SHP77 (cell line): ENCODE measurements at regions not wholly inside any gene's neighbourhood (a gene's known extent, or its start where the extent isn't known, plus 50 kb on each side); places are given as distances from the start of the nearest gene placed in this dataset.

Experiments
- DNase-seq, 2 experiments: peaks; one replicate each; lab custom pipeline; 2025; lab: John Stamatoyannopoulos, UW

DNA sequence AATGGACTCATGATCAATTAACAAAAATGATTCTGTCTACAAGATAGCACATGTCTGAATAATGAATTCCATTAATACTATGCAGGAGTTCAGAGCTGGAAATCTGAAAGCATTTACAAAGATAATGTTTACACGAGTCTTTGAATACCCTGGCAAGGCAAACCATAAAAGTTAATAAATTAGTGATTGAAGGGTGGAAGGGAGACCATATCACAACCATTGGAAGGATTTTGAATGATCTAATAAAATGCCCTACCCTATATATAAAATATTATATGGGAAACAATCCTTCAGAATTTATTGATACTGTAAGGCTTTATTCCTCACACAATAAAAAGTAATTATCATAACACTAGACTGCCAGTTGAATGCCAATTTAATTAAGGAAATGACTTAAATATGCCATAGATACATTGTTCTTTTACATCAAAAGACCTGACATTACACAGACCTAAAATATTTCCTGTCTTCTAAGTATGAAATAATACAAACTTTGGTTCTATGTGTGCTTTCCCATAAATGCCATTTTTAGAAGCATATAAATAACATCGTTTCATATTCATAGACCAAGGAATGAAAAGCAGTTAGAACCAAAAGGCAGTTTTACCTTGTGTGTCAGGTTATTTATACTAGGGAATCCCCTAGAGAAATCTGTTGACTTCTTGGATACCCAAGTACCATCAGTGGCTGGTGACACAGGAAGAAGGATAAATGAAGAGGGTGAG is 249.2 kb upstream of the MARCKS start:
- no peak for DNase-seq

DNA sequence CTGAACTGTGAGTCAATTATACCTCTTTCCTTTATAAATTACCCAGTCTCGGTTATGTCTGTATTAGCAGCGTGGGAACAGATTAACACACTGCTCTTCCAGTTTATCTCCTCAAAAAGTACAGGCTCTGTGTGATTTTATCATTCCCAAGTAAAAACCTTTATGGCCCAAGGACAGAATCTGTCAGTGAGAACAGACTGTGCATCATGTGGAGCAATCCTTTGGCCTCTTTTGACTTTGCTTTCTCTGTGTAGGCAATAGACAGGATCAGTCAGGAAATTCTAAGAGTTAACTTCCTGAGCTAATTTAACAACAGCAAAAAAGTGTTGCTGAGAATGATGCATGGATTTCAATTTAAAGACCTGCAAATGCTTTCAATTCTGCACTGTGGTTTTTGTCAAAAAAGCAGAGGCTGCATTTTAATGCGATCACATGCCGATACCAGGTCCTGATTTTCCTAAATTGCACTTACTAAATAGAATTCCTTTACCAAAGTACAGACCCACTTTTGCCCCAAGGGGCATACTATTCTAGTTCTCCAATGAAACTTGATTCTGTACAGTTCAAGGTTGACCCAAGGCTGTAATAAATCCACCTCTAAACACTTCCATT is 246.7 kb upstream of the MARCKS start:
- DNase-seq, result no peak

- DNase-seq, result no peak
Observed at GRCh38 chr6:113616701-113617274, 240.4 kb upstream of the MARCKS start.

DNA sequence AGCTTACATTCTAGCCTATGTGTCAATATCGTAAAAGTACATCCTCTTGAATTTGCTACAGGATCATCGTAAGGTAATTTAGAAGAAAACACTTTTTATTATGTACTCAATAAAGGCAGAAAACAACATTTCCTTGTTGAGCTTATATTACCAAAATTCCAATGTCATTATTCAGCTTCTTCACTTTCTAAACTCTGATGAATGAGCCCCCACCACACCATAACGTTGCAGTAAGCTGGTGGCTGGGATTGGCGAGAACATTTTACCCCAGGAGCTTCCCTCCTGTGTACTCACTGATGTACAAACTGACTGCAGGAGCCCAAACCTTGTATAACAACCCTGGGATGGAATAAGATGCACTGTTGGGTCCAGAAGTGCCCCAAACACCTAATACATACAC is 238.1 kb upstream of the MARCKS start:
- DNase-seq, result no peak

DNA sequence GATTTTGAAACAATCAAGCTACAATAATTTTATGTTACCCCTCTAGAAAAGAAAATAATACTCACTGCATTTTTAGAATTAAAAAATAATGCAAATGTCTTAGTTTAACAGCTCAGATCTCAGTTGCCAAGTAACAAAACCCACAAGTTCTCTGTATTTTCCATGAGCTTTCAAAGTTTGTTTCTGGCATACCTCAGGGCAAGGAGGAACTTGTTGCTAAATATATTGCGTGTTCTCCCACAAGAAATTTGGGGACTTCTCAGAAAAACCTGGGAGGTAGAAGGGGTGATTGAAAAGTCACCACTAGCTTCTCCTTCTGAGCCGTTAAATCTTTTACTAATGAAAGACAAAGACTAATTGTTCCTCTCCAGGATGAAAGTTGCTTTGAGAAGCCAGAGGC is 236.8 kb upstream of the MARCKS start:
- DNase-seq, result no peak

GRCh38 chr6:113622254-113622653 is 234.9 kb upstream of the MARCKS start:
- DNase-seq, result no peak

- no peak for DNase-seq
Observed at GRCh38 chr6:113623129-113623528, 234.0 kb upstream of the MARCKS start.

- no peak for DNase-seq
Observed at GRCh38 chr6:113625850-113626249, 231.3 kb upstream of the MARCKS start.

DNA sequence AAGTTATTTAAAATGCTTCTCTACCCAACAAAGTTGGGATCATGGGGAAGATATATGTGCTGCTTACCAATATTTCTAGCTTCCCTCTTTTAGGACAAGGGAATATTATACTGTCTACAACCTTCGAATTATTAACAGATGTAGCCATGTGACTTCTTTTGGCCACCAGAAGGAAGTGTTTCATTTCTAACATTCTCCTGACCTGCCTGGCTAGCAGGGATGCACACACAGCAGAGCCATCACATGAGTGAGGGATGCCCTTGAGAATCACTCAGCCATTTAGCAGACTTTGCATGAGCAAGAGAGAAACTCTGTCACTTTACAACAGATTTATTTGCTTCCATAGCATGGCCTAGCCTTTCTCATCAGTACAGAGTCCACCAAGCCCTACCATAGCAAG is 230.7 kb upstream of the MARCKS start:
- no peak for DNase-seq

DNA sequence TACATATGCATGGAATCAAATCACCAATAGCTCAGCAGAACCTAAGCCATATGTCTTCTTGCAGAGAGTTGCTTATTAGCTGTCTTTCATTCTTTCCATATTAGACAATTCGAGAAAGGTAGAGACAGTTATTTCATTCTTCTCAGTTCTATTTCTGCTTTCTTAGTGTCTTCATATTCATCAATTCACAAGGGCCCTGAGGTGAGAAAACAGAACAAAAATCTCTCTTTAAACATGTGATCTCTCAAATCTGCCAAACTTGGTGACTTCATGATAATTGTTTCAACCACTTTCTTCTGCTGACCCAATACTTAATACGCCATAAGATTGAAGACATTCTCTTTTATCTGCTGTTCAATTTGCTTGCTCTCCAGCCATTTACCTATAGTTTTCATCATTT is 229.7 kb upstream of the MARCKS start:
- no peak for DNase-seq

GRCh38 chr6:113629256-113629655 is 227.9 kb upstream of the MARCKS start:
- no peak for DNase-seq

DNA sequence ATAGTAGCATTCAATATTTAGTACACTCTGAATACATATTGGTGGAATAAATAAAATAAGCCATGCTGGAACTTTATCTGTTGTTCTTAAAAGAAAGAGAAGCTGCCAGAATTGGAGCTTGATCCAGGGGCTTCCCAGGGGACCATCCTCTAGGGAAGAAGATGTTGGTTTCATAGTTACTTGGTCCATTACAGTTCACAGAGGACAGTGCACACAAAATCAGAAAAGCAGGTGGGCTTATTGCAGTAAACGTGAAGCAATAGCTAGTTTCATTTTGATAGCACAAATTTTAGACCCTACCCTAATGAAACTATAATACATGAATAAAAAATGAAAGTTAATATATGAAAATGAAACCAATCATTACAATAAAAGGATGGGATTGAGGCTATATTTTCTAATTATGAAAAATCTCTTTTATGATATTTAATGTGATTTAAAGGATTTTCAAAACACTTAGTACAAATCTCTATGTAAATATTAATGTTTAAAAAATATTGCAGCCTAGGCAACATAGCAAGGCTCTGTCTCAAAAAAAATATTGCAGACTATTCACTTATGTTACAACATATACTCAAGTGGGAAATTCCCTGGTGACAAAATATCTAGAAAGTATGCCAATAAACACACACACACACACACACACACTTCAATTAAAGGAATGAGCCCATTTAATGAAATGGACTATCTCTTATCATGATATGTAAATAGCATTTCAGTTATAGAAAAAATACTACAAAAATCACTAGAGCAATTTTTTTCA is 227.0 kb upstream of the MARCKS start:
- no peak for DNase-seq

GRCh38 chr6:113630738-113631535 is 226.2 kb upstream of the MARCKS start:
- no peak for DNase-seq

- DNase-seq, result no peak
Observed at GRCh38 chr6:113631666-113632065, 225.5 kb upstream of the MARCKS start.

GRCh38 chr6:113632220-113632864 is 224.8 kb upstream of the MARCKS start:
- no peak for DNase-seq

DNA sequence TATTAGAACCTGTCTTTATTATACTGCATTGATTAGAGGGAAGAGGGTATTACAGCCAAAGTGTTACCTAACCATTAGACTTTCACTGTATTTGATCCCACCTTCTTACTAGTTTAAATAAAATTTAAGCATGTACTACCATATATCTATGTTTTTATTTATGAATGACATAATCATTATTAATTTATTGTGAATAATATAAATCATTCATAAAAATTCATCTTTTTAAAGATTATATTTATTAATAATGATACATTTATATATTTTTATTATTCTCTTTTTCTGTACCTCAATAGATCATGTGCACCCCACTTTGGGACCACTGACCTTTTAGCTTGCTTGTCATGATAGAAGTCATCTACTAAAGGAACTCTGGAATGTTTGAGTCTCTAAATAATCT is 223.5 kb upstream of the MARCKS start:
- DNase-seq, result no peak

- DNase-seq, result no peak
Observed at GRCh38 chr6:113634352-113635163, 222.6 kb upstream of the MARCKS start.

DNA sequence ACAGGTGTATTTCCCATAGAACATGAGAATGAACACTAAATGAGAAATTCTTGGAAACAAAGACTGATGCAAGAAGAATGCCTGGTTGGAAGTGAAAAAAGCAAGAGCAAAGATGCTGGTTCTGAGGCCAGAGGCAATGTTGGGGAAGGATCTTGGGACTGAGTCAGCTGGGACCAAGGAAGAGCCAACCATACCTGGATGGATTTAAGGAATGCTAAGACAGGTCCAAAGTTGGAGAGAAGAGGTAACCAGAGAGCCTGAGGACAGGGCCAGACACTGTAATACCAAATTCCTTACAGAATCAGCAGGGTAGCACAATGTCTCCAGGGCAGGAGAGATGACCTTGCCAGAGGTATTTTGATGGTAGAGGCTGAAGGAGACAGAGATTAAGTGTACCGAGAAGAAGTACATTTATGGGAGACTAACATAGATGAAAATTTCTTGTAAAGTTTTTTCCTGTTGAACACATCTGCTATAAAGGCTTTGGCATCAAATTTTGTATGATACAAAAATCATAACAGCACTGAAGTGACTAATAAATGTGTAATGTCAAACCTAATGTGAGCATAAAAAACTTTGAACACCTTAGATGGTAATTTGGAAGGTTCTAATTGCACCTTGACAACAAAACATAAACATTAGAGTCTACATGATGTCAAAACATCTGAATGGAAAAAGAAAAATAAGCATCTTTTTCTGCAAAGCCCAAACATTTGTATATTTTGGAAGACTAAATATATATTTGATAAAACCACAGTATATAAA is 221.7 kb upstream of the MARCKS start:
- no peak for DNase-seq

GRCh38 chr6:113636357-113636824 is 220.8 kb upstream of the MARCKS start:
- no peak for DNase-seq

- DNase-seq, result no peak
Observed at GRCh38 chr6:113640051-113640450, 217.1 kb upstream of the MARCKS start.
